ENCODE measurements at regions not wholly inside any gene's neighbourhood (a gene's known extent, or its start where the extent isn't known, plus 50 kb on each side); places are given as distances from the start of the nearest gene placed in this dataset.

DNA sequence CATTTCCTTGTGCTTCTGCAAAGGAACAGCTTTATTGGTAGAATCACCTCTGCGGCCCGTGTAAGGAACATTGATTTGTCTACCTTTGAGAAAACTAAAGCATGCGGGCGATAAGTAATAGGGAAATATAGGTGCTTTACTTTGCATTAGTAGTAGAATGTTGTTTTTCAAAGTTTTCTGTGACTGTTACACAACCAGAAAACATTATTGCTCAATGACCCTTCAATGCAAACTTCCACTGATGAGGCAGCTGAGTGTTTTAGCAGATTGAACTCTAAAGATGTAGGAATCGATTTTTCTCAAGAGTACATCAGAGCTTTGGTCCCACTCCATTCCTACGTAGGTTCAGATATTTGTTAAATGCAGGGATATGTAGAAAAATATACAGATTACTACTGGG, 427.8 kb downstream of the DNAJB9 start:
- no peaks in the 10 kb centered on the region for H3K4me1 ChIP-seq (ENCODE audit: control insufficient read depth, insufficient read depth, low read length)
- no peaks in the 10 kb centered on the region for H3K36me3 ChIP-seq (ENCODE audit: control insufficient read depth in 2 of 2, insufficient read depth in 1 of 2, low read length in 2 of 2)
- ChIA-PET CTCF (no interaction called here), POLR2A (no interaction called here)
- H3K4me3 ChIP-seq (ENCODE audit: low read depth, low read length) = no peak overlapping the region
- H3K27ac ChIP-seq (ENCODE audit: extremely low read depth, low read depth, low read length) = no peak overlapping the region
- TF ChIP-seq ZNF416 (tag by site-specific recombination; IDR thresholded peaks at IDR 0.05) = no peak
- TF ChIP-seq ZNF350 (tag by site-specific recombination; IDR thresholded peaks at IDR 0.05) = no peak
- TF ChIP-seq ZNF549 (tag by site-specific recombination; IDR thresholded peaks at IDR 0.05) = no peak
- no peak for TF ChIP-seq ZNF701 (tag by site-specific recombination; IDR thresholded peaks at IDR 0.05)
- no peak for TF ChIP-seq ZNF354C (tag by site-specific recombination; IDR thresholded peaks at IDR 0.05; ENCODE audit: borderline replicate concordance, low read depth)
- TF ChIP-seq ZBTB7A (tag by site-specific recombination; IDR thresholded peaks at IDR 0.05; ENCODE audit: low read depth) = no peak
- no peak for TF ChIP-seq ZNF654 (tag by site-specific recombination; IDR thresholded peaks at IDR 0.05; ENCODE audit: low read depth)
- TF ChIP-seq, protein P1, sequence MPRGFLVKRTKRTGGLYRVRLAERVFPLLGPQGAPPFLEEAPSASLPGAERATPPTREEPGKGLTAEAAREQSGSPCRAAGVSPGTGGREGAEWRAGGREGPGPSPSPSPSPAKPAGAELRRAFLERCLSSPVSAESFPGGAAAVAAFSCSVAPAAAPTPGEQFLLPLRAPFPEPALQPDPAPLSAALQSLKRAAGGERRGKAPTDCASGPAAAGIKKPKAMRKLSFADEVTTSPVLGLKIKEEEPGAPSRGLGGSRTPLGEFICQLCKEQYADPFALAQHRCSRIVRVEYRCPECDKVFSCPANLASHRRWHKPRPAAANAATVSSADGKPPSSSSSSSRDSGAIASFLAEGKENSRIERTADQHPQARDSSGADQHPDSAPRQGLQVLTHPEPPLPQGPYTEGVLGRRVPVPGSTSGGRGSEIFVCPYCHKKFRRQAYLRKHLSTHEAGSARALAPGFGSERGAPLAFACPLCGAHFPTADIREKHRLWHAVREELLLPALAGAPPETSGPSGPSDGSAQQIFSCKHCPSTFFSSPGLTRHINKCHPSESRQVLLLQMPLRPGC (tag by site-specific recombination; IDR thresholded peaks at IDR 0.05) = no peak
- no peak for TF ChIP-seq TRIM28 (IDR thresholded peaks at IDR 0.05; ENCODE audit: borderline replicate concordance, low read length)
- TF ChIP-seq ZNF266 (tag by site-specific recombination; IDR thresholded peaks at IDR 0.05; ENCODE audit: low read depth) = no peak
- TF ChIP-seq, protein P2, sequence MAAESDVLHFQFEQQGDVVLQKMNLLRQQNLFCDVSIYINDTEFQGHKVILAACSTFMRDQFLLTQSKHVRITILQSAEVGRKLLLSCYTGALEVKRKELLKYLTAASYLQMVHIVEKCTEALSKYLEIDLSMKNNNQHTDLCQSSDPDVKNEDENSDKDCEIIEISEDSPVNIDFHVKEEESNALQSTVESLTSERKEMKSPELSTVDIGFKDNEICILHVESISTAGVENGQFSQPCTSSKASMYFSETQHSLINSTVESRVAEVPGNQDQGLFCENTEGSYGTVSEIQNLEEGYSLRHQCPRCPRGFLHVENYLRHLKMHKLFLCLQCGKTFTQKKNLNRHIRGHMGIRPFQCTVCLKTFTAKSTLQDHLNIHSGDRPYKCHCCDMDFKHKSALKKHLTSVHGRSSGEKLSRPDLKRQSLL (tag by site-specific recombination; IDR thresholded peaks at IDR 0.05) = no peak
- no peak for TF ChIP-seq MZF1 (tag by site-specific recombination; IDR thresholded peaks at IDR 0.05; ENCODE audit: borderline replicate concordance)
- no peak for TF ChIP-seq OVOL3 (tag by site-specific recombination; IDR thresholded peaks at IDR 0.05)
- no peak for TF ChIP-seq KLF1 (tag by site-specific recombination; IDR thresholded peaks at IDR 0.05)
- H3K9me3 ChIP-seq (ENCODE audit: control insufficient read depth, insufficient read depth, low read depth, low read length) = no peaks in the 10 kb centered on the region

DNA sequence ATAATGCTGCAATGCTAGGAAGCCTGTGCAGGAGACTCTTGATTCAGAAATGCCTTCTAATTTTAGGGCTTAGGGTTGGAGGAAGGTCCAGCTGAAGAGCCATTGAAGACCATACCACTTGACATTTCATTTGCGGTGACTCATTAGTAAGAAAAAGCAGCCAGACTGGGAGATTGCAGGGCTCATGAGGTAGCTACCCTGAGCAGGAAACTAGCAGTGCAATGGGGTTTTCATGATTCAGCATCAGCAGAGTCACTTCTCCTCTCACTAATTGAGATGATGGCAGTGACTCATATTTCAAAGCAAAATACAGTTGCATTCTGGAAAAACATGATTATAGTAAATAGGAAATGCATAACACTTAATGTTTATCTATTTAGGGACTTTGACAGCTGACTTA, 434.1 kb downstream of the DNAJB9 start:
- H3K9me3 ChIP-seq (ENCODE audit: control insufficient read depth, insufficient read depth, low read depth, low read length) = no peaks in the 10 kb centered on the region
- no peaks in the 10 kb centered on the region for H3K4me1 ChIP-seq (ENCODE audit: control insufficient read depth, insufficient read depth, low read length)
- CTCF ChIA-PET = no interaction called here
- POLR2A ChIA-PET = no interaction called here
- no peak overlapping the region for H3K27ac ChIP-seq (ENCODE audit: extremely low read depth, low read depth, low read length)
- no peaks in the 10 kb centered on the region for H3K36me3 ChIP-seq (ENCODE audit: control insufficient read depth in 2 of 2, insufficient read depth in 1 of 2, low read length in 2 of 2)
- H3K4me3 ChIP-seq (ENCODE audit: low read depth, low read length) = no peak overlapping the region
- TF ChIP-seq, protein P3, sequence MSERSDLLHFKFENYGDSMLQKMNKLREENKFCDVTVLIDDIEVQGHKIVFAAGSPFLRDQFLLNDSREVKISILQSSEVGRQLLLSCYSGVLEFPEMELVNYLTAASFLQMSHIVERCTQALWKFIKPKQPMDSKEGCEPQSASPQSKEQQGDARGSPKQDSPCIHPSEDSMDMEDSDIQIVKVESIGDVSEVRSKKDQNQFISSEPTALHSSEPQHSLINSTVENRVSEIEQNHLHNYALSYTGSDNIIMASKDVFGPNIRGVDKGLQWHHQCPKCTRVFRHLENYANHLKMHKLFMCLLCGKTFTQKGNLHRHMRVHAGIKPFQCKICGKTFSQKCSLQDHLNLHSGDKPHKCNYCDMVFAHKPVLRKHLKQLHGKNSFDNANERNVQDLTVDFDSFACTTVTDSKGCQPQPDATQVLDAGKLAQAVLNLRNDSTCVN (tag by site-specific recombination; optimal IDR thresholded peaks at IDR 0.05) = no peak
- TF ChIP-seq, protein P4, sequence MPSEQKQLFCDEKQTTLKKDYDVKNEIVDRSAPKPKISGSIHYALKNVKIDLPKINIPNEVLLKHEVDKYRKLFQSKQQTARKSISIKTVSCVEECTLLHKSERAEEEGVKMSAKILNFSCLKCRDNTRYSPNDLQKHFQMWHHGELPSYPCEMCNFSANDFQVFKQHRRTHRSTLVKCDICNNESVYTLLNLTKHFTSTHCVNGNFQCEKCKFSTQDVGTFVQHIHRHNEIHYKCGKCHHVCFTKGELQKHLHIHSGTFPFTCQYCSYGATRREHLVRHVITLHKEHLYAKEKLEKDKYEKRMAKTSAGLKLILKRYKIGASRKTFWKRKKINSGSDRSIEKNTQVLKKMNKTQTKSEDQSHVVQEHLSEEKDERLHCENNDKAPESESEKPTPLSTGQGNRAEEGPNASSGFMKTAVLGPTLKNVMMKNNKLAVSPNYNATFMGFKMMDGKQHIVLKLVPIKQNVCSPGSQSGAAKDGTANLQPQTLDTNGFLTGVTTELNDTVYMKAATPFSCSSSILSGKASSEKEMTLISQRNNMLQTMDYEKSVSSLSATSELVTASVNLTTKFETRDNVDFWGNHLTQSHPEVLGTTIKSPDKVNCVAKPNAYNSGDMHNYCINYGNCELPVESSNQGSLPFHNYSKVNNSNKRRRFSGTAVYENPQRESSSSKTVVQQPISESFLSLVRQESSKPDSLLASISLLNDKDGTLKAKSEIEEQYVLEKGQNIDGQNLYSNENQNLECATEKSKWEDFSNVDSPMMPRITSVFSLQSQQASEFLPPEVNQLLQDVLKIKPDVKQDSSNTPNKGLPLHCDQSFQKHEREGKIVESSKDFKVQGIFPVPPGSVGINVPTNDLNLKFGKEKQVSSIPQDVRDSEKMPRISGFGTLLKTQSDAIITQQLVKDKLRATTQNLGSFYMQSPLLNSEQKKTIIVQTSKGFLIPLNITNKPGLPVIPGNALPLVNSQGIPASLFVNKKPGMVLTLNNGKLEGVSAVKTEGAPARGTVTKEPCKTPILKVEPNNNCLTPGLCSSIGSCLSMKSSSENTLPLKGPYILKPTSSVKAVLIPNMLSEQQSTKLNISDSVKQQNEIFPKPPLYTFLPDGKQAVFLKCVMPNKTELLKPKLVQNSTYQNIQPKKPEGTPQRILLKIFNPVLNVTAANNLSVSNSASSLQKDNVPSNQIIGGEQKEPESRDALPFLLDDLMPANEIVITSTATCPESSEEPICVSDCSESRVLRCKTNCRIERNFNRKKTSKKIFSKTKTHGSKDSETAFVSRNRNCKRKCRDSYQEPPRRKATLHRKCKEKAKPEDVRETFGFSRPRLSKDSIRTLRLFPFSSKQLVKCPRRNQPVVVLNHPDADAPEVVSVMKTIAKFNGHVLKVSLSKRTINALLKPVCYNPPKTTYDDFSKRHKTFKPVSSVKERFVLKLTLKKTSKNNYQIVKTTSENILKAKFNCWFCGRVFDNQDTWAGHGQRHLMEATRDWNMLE (tag by site-specific recombination; conservative IDR thresholded peaks at IDR 0.05; ENCODE audit: low read depth) = no peak
- TF ChIP-seq REPIN1 (tag by site-specific recombination; IDR thresholded peaks at IDR 0.05; ENCODE audit: low read depth) (no peak), ZNF530 (tag by site-specific recombination; IDR thresholded peaks at IDR 0.05; ENCODE audit: low read depth) (no peak), MZF1 (tag by site-specific recombination; IDR thresholded peaks at IDR 0.05; ENCODE audit: borderline replicate concordance) (no peak), ZNF571 (tag by site-specific recombination; IDR thresholded peaks at IDR 0.05) (no peak), ZNF560 (tag by site-specific recombination; IDR thresholded peaks at IDR 0.05; ENCODE audit: borderline replicate concordance) (no peak), ZNF214 (tag by site-specific recombination; IDR thresholded peaks at IDR 0.05; ENCODE audit: borderline replicate concordance) (no peak)
- TF ChIP-seq, protein P1 (tag by site-specific recombination; IDR thresholded peaks at IDR 0.05) = no peak
